Astrocyte of the cerebellum (primary cell): ENCODE measurements at regions not wholly inside any gene's neighbourhood (a gene's known extent, or its start where the extent isn't known, plus 50 kb on each side); places are given as distances from the start of the nearest gene placed in this dataset.

ENCODE experiments used
- DNase-seq: peaks from one replicate; pipeline ENCODE4 v3.0.0-alpha.2; 2011; ENCODE audit warnings: low read depth
- H3K4me3 ChIP-seq: 2 replicates; pipeline ENCODE4 v1.5.1; 2011; ENCODE audit warnings: mild to moderate bottlenecking, low read depth, low read length, moderate library complexity
- CTCF ChIP-seq: IDR thresholded peaks from 2 replicates; pipeline ENCODE4 v1.5.1; 2012; ENCODE audit warnings: low read length, low read depth, moderate library complexity, mild to moderate bottlenecking; ENCODE audit errors: missing control alignments
- in situ Hi-C: cut with HindIII; loops from 2 replicates; pipeline ENCODE4 v1.10.0; 2017; ENCODE audit warnings: low sequenced_read_pairs

- DNase-seq, result no peak
- no peak overlapping the region for H3K4me3 ChIP-seq
- no peak for TF ChIP-seq CTCF
- in situ Hi-C loops, result no loop called here
Observed at GRCh38 chr6:147873816-147874215, 365.3 kb downstream of the SAMD5 start.

DNA sequence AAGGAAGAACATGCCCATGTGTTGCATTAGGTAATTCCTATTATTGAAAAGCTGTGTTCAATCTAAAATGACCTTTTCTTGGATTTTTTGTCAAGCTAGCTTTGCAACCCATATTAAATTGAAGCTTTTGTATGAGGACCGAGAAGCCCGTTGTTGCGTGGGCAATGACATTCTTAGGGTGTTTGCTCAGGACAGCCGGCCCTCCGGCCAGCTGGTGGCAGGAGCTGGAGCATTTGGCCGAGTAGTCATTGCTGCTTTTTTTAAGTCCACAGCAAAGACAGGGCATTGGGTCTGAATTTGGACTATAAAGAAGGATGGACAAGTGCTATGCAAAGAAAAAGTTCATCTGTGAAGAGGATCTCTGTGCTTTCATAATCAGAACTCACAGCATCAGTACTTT, 365.8 kb downstream of the SAMD5 start:
- H3K4me3 ChIP-seq, result no peak overlapping the region
- TF ChIP-seq CTCF, result no peak
- DNase-seq, result no peak
- in situ Hi-C loops, result no loop called here

GRCh38 chr6:147879031-147879580, 370.6 kb downstream of the SAMD5 start:
- in situ Hi-C loops, result no loop called here
- no peak for TF ChIP-seq CTCF
- DNase-seq, result no peak

DNA sequence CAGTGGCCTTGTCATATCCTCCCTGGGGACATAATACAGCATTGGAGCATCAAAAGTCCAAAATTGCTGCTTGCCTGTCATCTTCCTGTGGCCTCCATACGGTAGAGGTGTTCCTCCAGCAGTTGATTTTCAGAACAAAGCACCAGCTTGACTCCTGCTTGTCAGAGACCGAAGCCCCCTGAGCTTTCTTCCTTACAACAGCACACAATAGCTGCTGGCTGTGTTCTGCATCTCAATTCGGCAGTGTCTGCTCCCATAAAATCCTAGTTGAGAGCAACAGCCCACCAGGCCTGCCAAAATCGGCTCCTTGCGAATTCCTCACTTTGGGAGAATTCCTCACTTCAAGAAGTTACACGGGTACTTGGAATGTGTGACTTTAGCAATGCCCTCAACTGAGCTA, 372.9 kb downstream of the SAMD5 start:
- in situ Hi-C loops, result no loop called here
- no peak for TF ChIP-seq CTCF
- DNase-seq, result no peak
- no peak overlapping the region for H3K4me3 ChIP-seq

More at GRCh38 chr6:147879031-147879580, 370.6 kb downstream of the SAMD5 start:
- no peak overlapping the region for H3K4me3 ChIP-seq

- in situ Hi-C loops, result no loop called here
- H3K4me3 ChIP-seq, result no peak overlapping the region
- no peak for TF ChIP-seq CTCF
- no peak for DNase-seq
Observed at GRCh38 chr6:147888374-147888773, 379.9 kb downstream of the SAMD5 start.

GRCh38 chr6:147891671-147892070, 383.2 kb downstream of the SAMD5 start:
- in situ Hi-C loops, result no loop called here
- H3K4me3 ChIP-seq, result no peak overlapping the region
- peak; percentile 64 for DNase-seq
- no peak for TF ChIP-seq CTCF

DNA sequence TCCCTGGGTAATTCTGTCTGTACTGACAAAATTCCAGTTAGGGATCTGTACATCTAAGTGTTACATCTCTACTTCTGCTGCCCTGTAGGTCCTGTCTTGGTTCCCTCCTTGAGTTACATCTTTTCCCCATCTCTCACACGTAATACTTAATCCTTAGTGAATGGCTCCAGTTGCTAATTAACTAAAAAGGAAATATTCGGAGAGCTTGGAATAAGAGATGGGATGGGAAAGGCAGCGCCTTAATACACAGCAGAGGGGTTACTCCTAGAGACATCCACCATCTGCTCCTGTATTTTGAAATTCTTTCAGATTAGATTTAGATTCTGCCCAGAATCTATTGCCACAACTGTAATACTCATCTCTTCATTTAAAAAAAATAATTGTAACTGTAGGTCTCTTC, 384.0 kb downstream of the SAMD5 start:
- no peak for DNase-seq
- in situ Hi-C loops, result no loop called here
- H3K4me3 ChIP-seq, result no peak overlapping the region
- TF ChIP-seq CTCF, result no peak
